ENCODE measurements at regions not wholly inside any gene's neighbourhood (a gene's known extent, or its start where the extent isn't known, plus 50 kb on each side); places are given as distances from the start of the nearest gene placed in this dataset.

GRCh38 chr1:8223526-8223925 is 94.4 kb upstream of the SLC45A1 start:
- 93 to 94% methylated on average over 5 of the region's 5 CpGs for WGBS, 2 donors
- no peaks in the 10 kb centered on the region for H3K9me3 ChIP-seq
- no peak for TF ChIP-seq CTCF (IDR thresholded peaks at IDR 0.05)
- H3K27me3 ChIP-seq = no peaks in the 10 kb centered on the region
- intact Hi-C loops (cut with DNase I) = no loop called here
- no peak overlapping the region for H3K4me3 ChIP-seq
- DNase-seq = no peak
- H3K36me3 ChIP-seq = no peaks in the 10 kb centered on the region
- no peak overlapping the region for H3K27ac ChIP-seq
- H3K4me1 ChIP-seq = no peaks in the 10 kb centered on the region

- no peak overlapping the region for H3K4me3 ChIP-seq
- 90 to 93% methylated on average over 10 of the region's 10 CpGs for WGBS, 2 donors
- H3K4me1 ChIP-seq = peaks cover 0 to 6% (median 3%) of the 10 kb centered on the region in 4 donors
- DNase-seq = no peak
- TF ChIP-seq EP300 (IDR thresholded peaks at IDR 0.05) (no peak), POLR2AphosphoS5 (IDR thresholded peaks at IDR 0.05) (no peak), CTCF (IDR thresholded peaks at IDR 0.05) (no peak), POLR2A (IDR thresholded peaks at IDR 0.05) (no peak)
- H3K27ac ChIP-seq = no peak overlapping the region
- intact Hi-C loops (cut with DNase I) = no loop called here
- H3K27me3 ChIP-seq = no peaks in the 10 kb centered on the region
- H3K36me3 ChIP-seq = no peaks in the 10 kb centered on the region
- no peaks in the 10 kb centered on the region for H3K9me3 ChIP-seq
Measured at GRCh38 chr1:8222789-8223188, 95.1 kb upstream of the SLC45A1 start.

GRCh38 chr1:8219530-8219929 is 98.4 kb upstream of the SLC45A1 start:
- Histone ChIP-seq H3K9me3 (no peaks in the 10 kb centered on the region), H3K4me1 (peaks cover 0 to 34% (median 22%) of the 10 kb centered on the region in 4 donors), H3K27me3 (no peaks in the 10 kb centered on the region), H3K27ac (no peak overlapping the region), H3K4me3 (no peak overlapping the region), H3K36me3 (no peaks in the 10 kb centered on the region)
- TF ChIP-seq CTCF (IDR thresholded peaks at IDR 0.05) (no peak), EP300 (IDR thresholded peaks at IDR 0.05) (no peak), POLR2A (IDR thresholded peaks at IDR 0.05) (no peak), POLR2AphosphoS5 (IDR thresholded peaks at IDR 0.05) (no peak)
- DNase-seq = no peak
- intact Hi-C loops (cut with DNase I) = loop anchor here (5.0 kb wide), 1 partner anchor 187 kb away; no protein-coding TSS in a partner anchor
- WGBS, 2 donors = 60 to 80% methylated on average over 4 of the region's 4 CpGs

- TF ChIP-seq EP300 (IDR thresholded peaks at IDR 0.05) = no peak
- no peak for TF ChIP-seq POLR2AphosphoS5 (IDR thresholded peaks at IDR 0.05)
- TF ChIP-seq POLR2A (IDR thresholded peaks at IDR 0.05) = no peak
- TF ChIP-seq CTCF (IDR thresholded peaks at IDR 0.05) = no peak
- 84 to 88% methylated on average over 10 of the region's 10 CpGs for WGBS, 2 donors
- H3K27me3 ChIP-seq = no peaks in the 10 kb centered on the region
- intact Hi-C loops (cut with DNase I) = loop anchor here (5.0 kb wide), 1 partner anchor 186 kb away; no protein-coding TSS in a partner anchor
- DNase-seq = no peak
- no peaks in the 10 kb centered on the region for H3K9me3 ChIP-seq
- peak overlapping the region in 2 of 4 donors; percentile 79 to 80 for H3K27ac ChIP-seq
- no peaks in the 10 kb centered on the region for H3K36me3 ChIP-seq
- peaks cover 0 to 34% (median 22%) of the 10 kb centered on the region in 4 donors for H3K4me1 ChIP-seq
- no peak overlapping the region for H3K4me3 ChIP-seq
Measured at GRCh38 chr1:8218351-8219092, 99.4 kb upstream of the SLC45A1 start.

Measured in sigmoid colon (tissue), 6 donors.